NCI-H748 (cell line): ENCODE measurements at regions not wholly inside any gene's neighbourhood (a gene's known extent, or its start where the extent isn't known, plus 50 kb on each side); places are given as distances from the start of the nearest gene placed in this dataset.

ENCODE experiments used
- DNase-seq: peaks from one replicate; lab custom pipeline; 2025; ENCODE audit not compliant: unreplicated experiment; lab: John Stamatoyannopoulos, UW

DNA sequence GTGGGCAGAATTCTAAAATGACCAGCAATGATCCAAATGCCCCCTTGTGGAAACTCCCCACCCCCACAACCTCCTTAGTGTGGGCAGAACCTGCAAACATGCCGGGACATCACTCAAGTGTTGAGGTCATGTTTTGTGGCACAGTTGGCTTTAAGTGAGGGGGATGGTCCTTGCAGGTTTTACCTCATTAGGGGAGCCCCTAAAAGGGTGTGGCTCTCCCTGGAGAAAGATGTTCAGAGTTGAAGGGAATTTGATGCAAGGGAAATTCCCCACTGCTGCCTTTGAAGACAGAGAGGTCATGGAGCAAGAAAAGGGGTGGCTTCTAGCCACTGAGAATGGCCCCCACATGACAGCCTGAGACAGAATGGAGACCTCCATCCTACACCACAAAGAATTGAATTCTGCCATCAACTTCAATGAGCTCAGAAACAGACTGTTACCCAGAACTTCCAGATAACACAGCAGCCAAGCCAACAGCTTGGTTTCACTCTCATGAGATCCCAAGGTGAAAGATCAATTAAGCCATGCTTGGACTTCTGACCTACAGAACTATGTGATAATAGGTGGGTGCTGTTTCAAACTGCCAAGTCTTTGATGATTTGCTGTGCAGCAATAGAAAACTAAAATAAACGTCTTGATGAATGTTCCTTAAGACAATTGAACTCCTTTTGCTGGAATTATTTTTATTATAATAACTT is 103.4 kb downstream of the MED10 start:
- DNase-seq = no peak

GRCh38 chr5:6273749-6274148 is 104.6 kb downstream of the MED10 start:
- no peak for DNase-seq

- no peak for DNase-seq
Observed at GRCh38 chr5:6273090-6273735, 105.1 kb downstream of the MED10 start.

DNA sequence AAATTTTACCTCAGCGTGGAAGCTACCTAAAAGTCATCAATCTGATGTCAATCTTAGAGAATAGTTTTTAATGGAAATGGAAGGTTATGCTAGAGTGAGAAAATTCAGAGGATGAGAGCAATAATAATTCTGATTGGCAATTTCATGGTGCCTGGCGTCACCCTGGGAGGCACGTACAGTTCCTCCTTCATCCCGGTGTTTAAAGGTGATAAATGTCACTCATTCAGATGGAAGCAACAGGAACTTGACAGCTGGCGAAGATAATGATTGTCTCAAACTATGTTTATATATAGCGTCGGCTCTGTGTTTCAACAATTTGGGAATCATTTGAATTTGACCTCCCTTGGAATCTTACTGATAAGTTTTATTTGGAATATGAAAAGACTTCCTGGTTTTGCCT is 108.4 kb downstream of the MED10 start:
- DNase-seq = no peak

GRCh38 chr5:6266671-6267197 is 111.6 kb downstream of the MED10 start:
- DNase-seq = no peak

DNA sequence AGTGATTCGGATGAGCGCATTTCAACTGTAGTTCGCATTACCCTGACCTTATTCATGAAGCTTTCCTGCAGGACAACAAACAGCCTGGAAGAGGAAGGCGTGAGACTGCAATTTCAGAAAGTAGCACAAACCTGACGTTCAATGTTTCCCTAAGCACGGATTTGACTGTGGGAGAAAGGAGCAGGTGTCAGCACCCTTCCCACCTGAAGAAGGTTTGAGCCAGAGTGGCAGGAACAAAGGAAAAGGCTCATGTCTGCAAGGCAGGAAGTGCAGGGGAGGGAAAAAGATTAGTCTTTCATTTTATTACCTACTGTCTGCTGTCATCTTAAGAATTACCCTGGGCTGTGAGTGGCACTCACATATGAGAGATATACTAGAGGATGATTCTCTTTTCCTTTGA is 114.0 kb downstream of the MED10 start:
- DNase-seq = peak; percentile 31

- DNase-seq = no peak
Observed at GRCh38 chr5:6262651-6263363, 115.5 kb downstream of the MED10 start.

DNA sequence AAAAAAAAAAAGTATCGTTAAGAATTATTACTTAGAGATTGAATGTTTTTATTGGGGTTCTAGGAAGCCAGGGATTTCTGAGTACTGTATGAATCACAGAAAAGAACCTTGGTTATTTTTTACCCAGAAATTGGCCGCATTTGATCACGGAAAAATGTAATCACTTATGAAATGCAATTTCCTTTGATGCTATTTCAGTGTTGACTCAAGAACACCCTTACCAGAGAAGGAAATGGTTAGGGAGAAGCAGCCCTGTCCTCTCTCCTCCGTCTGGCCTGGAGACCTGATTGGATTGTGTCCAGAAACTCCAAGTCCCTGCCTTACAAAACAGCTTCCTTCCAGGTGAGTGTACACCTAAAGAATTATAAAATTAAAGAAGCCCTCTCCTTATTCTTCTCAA is 116.7 kb downstream of the MED10 start:
- DNase-seq = no peak

- DNase-seq = no peak
Observed at GRCh38 chr5:6261256-6261655, 117.1 kb downstream of the MED10 start.

DNA sequence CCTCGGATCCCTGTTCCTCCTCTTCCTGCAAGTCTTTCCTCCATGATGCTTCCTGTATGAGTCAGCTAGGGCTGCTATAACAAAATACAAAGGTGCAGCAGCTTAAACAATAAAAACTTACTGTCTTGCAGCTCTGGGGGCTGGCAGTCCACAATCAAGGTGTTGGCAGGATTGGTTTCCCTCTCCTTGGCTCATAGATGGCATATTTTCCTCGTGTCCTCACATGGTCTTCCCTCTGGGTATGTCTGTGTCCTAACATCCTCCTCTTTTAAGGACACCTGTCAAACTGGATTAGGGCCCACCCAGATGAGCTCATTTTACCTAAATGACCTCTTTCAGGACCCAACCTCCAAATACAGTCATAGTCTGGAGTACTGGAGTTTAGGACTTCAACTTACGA is 117.5 kb downstream of the MED10 start:
- no peak for DNase-seq

GRCh38 chr5:6256901-6257300 is 121.4 kb downstream of the MED10 start:
- DNase-seq = no peak

DNA sequence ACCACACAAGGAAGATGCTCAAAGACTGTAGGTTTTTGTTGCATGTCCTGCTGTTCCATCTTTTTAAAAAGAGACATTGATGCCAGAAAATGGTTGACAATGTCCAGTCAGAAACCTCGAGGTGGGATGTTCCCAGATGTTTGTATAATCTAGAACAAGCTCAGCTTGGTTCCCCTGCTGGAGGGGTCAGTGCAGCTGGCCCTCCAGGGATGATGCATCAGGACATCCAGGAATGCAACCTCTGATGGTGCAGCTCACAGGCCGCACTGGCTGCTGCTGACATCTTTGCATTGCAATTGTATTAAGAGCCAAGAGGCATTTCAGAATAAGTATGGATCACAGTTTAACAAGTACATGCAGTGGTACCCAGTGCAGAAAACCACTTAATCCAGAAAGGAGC is 122.4 kb downstream of the MED10 start:
- no peak for DNase-seq

DNA sequence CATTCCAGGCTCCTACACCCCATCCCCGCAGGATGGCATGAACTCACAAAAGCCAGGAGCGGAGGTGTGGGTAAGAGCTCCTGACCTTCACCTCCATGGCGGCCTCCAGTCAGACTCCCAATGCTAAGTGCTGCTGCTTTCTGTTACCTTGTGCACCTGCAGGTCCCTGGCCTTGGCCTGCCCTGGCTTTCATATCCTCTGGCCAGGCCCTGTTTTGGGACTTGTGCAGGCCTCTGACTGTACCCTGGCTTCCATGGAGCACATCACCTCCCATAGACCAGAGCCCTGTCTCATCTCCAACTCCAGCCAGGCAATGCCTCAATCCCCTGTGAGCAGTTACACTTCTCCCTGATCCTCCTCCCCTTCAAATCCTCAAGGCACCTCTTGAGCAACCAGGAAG is 124.5 kb downstream of the MED10 start:
- DNase-seq = no peak

DNA sequence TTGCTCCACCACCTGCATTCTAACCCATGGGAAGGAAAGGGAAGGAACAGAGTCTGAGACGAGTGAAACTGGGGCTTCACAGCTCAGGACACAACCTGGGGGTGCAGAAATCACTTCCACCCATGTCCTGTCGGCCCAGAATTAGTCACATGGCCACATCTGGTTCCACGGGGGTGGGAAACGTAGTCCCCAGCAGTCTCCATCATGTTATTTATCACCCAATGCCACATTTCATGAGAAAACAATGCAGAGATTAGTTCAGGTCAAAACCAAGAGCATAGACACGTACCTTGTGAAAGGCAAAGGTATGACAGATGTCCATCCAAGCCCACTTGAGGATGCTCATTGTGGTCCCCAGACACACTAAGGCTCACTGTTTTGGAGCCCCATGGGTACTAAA is 125.1 kb downstream of the MED10 start:
- no peak for DNase-seq

- DNase-seq = no peak
Observed at GRCh38 chr5:6252581-6252980, 125.8 kb downstream of the MED10 start.

GRCh38 chr5:6251565-6252102 is 126.7 kb downstream of the MED10 start:
- peak; percentile 85 for DNase-seq

DNA sequence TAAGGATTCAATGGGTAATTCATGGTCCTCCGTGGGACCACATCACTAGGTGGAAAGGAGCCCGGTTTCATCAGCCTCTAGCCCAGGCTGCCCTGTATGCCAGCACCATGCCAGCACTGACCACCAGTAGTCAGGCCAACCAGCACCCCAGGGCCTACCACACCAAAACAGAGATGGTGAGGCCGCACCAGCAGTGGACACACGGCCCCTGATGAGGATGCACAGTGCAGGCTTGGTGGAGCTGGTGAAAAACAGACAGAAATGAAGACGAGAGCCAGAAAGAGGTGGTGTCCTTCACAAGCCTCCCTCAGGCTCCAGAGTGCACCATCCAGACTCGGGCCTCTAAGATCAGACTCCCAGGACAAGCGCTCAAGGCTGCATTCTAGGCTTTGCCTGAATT is 128.2 kb downstream of the MED10 start:
- no peak for DNase-seq

DNA sequence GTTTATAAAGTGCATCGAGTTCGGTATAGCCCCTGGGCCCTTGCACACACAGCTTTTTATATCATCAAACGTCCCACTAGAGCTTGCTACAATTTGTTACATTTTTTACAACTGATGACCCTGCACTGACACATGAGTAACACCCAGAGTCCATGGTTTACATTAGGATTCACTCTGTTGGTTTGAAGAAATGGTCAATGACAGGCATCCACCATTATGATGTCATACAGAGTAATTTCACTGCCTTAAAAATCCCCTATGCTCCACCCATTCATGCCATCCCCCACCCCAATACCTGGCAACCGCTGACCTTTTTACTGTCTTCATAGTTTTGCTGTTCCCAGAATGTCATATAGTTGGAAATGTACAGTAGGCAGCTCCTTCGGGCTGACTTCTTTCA is 130.2 kb downstream of the MED10 start:
- no peak for DNase-seq

GRCh38 chr5:6246820-6247437 is 131.4 kb downstream of the MED10 start:
- DNase-seq = no peak

DNA sequence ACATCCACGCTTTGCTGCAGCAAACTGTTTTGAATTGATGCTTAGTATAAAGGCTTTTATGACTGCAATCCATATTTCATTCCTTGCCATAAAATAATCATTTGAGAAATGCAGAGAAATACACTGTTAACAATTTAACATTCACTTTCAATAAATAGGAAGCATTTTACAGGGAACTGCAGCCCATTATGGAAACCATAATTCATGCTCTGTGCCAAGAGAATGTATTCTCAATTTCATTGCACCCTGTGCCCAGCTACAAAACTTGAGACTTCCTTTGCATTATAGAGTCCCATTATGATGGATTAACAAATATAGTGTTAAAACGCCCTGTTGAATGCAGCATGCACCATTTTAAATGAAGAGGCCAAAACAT is 134.0 kb downstream of the MED10 start:
- no peak for DNase-seq

- peak; percentile 87 for DNase-seq
Observed at GRCh38 chr5:6243706-6244338, 134.5 kb downstream of the MED10 start.
